DMS114 treated with DMSO at 0.1 percent for 48 hours (cell line): ENCODE measurements at regions not wholly inside any gene's neighbourhood (a gene's known extent, or its start where the extent isn't known, plus 50 kb on each side); places are given as distances from the start of the nearest gene placed in this dataset.

Experiments
- DNase-seq: peaks from one replicate; lab custom pipeline; 2025; ENCODE audit not compliant: unreplicated experiment; lab: John Stamatoyannopoulos, UW

GRCh38 chr6:148652205-148652604 lies 94.6 kb upstream of the UST start:
- no peak for DNase-seq

- peak; percentile 0 for DNase-seq
These were observed 93.6 kb upstream of the UST start for GRCh38 chr6:148653138-148653776.

GRCh38 chr6:148657048-148657447 lies 89.8 kb upstream of the UST start:
- no peak for DNase-seq

- DNase-seq, result no peak
These were observed 88.0 kb upstream of the UST start for GRCh38 chr6:148658681-148659430.

GRCh38 chr6:148667395-148667794 lies 79.4 kb upstream of the UST start:
- no peak for DNase-seq

GRCh38 chr6:148671085-148671484 lies 75.7 kb upstream of the UST start:
- no peak for DNase-seq

- no peak for DNase-seq
These were observed 74.9 kb upstream of the UST start for GRCh38 chr6:148671952-148672351.

- DNase-seq, result no peak
These were observed 72.5 kb upstream of the UST start for GRCh38 chr6:148674306-148674705.

- no peak for DNase-seq
These were observed 69.0 kb upstream of the UST start for GRCh38 chr6:148677594-148678476.

GRCh38 chr6:148678682-148679081 lies 68.1 kb upstream of the UST start:
- no peak for DNase-seq

- DNase-seq, result no peak
These were observed 65.2 kb upstream of the UST start for GRCh38 chr6:148681666-148682065.

GRCh38 chr6:148682252-148682651 lies 64.6 kb upstream of the UST start:
- DNase-seq, result no peak

GRCh38 chr6:148682990-148683389 lies 63.8 kb upstream of the UST start:
- DNase-seq, result no peak

GRCh38 chr6:148689168-148689567 lies 57.7 kb upstream of the UST start:
- no peak for DNase-seq

GRCh38 chr6:148693882-148694484 lies 52.8 kb upstream of the UST start:
- no peak for DNase-seq
